ENCODE measurements at regions not wholly inside any gene's neighbourhood (a gene's known extent, or its start where the extent isn't known, plus 50 kb on each side); places are given as distances from the start of the nearest gene placed in this dataset.
"Not testable (repeated sequence)": the region's sequence is repeated elsewhere in the genome, so short reads cannot be mapped to it uniquely, and the experiment has no call there.

DNA sequence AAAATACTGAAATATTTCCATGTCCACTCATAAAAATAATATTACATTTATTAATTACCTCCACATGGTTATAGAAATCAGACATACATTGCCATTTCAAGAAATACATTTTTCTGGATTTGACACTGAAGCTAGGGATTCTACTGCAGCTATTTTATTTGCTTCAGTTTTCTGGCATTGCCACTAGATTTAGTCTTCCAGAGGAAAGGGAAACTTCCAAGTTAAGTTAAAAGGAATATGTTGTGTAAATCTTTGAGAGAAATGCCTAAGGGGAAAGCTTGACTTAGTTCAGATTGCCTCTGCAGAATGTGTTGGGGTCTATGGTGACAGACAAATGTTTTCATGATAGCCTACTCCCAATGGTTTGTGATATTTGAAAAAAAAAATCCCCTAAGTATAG lies 1631.3 kb downstream of the PCDH18 start:
- no peak for DNase-seq (ENCODE audit: low read depth, low spot score)
- no peaks in the 10 kb centered on the region for H3K4me1 ChIP-seq (ENCODE audit: control insufficient read depth, insufficient read depth, low read length)
- no peak overlapping the region for H3K4me3 ChIP-seq (ENCODE audit: low read length)
- H3K27me3 ChIP-seq (ENCODE audit: control insufficient read depth, insufficient read depth, low read length): no peaks in the 10 kb centered on the region
- H3K9me3 ChIP-seq (ENCODE audit: control insufficient read depth, insufficient read depth, low read length): no peaks in the 10 kb centered on the region
- no peaks in the 10 kb centered on the region for H3K36me3 ChIP-seq (ENCODE audit: control insufficient read depth, insufficient read depth, low read length)
- no peak overlapping the region for H3K27ac ChIP-seq (ENCODE audit: low read length)

DNA sequence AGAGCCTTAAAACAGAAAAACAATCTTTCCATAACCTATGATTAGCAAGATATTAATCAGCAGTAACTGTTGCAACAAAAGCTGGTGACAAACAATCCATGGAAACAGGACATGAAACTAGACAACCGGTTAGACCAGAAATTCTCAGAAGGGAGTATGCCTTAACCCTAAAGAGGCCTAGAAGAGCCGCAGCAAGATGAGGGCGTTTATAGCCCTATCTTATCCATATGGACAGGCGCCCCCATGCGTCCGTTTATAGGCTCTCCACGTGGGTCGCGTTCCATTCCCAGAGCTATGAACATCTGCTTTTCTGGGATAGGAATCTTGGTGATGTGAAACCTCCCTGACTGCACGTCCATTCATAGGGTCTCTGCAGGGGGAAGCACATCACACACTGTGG lies 1662.7 kb upstream of the PABPC4L start:
- not testable (repeated sequence) for H3K4me3 ChIP-seq (ENCODE audit: low read length); H3K36me3 ChIP-seq (ENCODE audit: control insufficient read depth, insufficient read depth, low read length); H3K27me3 ChIP-seq (ENCODE audit: control insufficient read depth, insufficient read depth, low read length); H3K27ac ChIP-seq (ENCODE audit: low read length); H3K9me3 ChIP-seq (ENCODE audit: control insufficient read depth, insufficient read depth, low read length); H3K4me1 ChIP-seq (ENCODE audit: control insufficient read depth, insufficient read depth, low read length)
- DNase-seq (ENCODE audit: low read depth, low spot score): peak; percentile 45
- WGBS (ENCODE audit: insufficient coverage, insufficient read length): no CpG with 5 or more reads among the region's 10 CpGs

DNA sequence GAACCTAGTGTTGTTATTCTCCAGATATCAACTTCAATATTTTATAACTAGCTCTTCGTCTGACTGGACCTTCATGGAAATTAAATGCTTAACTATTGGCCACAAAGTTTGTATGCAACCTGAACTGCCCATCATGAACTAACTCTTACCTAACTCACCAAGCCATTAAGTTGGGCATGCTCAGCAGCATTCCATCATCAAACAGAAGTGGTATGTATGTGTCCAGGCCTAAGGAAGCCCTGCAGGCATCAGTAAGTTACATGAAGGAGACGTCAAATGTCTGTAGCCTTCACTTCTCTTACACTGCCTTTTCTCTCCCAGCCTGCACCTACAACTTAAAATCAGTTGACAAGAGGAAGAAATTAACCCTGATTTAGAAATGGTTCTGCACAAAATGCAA lies 1639.2 kb upstream of the PABPC4L start:
- Histone ChIP-seq H3K4me1 (ENCODE audit: control insufficient read depth, insufficient read depth, low read length) (no peaks in the 10 kb centered on the region), H3K4me3 (ENCODE audit: low read length) (no peak overlapping the region), H3K9me3 (ENCODE audit: control insufficient read depth, insufficient read depth, low read length) (no peaks in the 10 kb centered on the region), H3K27me3 (ENCODE audit: control insufficient read depth, insufficient read depth, low read length) (no peaks in the 10 kb centered on the region), H3K27ac (ENCODE audit: low read length) (no peak overlapping the region), H3K36me3 (ENCODE audit: control insufficient read depth, insufficient read depth, low read length) (no peaks in the 10 kb centered on the region)
- WGBS (ENCODE audit: insufficient coverage, insufficient read length): no CpG with 5 or more reads among the region's 2 CpGs
- no peak for DNase-seq (ENCODE audit: low read depth, low spot score)

DNA sequence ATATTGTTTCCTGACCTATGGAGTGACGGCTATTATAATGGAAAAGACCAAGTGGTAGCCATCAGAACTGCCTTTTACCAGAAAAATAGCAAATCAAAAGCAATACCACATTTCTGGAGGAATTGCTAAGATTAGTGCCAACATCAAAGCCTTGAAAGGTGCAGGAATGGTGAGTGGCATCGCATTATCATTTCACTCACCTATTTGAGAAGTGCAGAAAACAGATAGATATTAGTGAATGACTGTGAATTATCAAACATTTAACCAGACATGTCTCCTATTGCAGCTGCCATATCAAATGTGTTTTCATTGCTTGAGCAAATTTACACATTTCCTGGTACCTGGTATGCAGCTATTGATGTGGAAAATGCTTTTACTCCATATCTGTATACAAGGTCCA lies 1638.1 kb upstream of the PABPC4L start:
- DNase-seq (ENCODE audit: low read depth, low spot score): no peak
- no peaks in the 10 kb centered on the region for H3K36me3 ChIP-seq (ENCODE audit: control insufficient read depth, insufficient read depth, low read length)
- H3K4me3 ChIP-seq (ENCODE audit: low read length): no peak overlapping the region
- H3K27ac ChIP-seq (ENCODE audit: low read length): no peak overlapping the region
- H3K27me3 ChIP-seq (ENCODE audit: control insufficient read depth, insufficient read depth, low read length): no peaks in the 10 kb centered on the region
- no peaks in the 10 kb centered on the region for H3K4me1 ChIP-seq (ENCODE audit: control insufficient read depth, insufficient read depth, low read length)
- no CpG with 5 or more reads among the region's 2 CpGs for WGBS (ENCODE audit: insufficient coverage, insufficient read length)
- H3K9me3 ChIP-seq (ENCODE audit: control insufficient read depth, insufficient read depth, low read length): no peaks in the 10 kb centered on the region

DNA sequence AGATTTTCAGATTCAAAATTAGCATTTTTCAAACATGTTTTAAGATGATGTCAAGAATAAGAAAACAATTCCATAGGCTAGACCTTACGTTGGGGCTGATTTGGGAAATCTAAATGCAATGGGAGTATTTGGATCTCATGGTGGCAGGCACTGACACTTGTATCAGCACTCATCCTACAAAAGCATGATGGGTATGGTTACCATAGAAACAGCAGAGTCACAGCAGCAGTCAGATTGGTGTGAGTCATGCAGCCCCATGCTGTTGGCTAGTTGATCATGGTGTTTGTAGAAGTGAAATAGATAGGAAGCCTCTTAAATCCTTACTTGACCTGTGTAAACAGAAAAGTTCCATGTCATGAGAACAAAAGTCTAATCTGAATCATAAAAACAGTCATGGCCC lies 1637.3 kb upstream of the PABPC4L start:
- Histone ChIP-seq H3K9me3 (ENCODE audit: control insufficient read depth, insufficient read depth, low read length) (no peaks in the 10 kb centered on the region), H3K27ac (ENCODE audit: low read length) (no peak overlapping the region), H3K36me3 (ENCODE audit: control insufficient read depth, insufficient read depth, low read length) (no peaks in the 10 kb centered on the region), H3K4me1 (ENCODE audit: control insufficient read depth, insufficient read depth, low read length) (no peaks in the 10 kb centered on the region), H3K4me3 (ENCODE audit: low read length) (no peak overlapping the region), H3K27me3 (ENCODE audit: control insufficient read depth, insufficient read depth, low read length) (no peaks in the 10 kb centered on the region)
- WGBS (ENCODE audit: insufficient coverage, insufficient read length): no CpG with 5 or more reads among the region's 1 CpG
- peak; percentile 13 for DNase-seq (ENCODE audit: low read depth, low spot score)

DNA sequence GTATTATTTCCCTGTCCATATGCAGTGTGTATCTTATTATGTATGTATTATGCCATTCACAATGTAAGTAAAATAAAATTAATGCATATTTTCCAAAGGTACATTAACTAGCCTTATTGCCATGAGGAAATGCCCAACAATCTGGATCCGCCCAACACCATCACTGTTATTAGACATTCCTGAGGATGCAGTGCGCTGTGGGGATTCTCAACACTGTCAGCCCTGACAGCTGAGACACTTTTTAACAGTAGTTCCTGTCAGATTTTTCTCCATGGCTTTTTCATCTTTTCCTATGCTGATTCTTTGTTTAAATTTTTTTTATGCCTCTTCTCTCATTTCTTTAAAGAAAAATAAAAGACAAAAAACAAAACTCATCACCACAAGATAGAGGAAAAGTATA lies 1632.9 kb upstream of the PABPC4L start:
- Histone ChIP-seq H3K4me1 (ENCODE audit: control insufficient read depth, insufficient read depth, low read length) (no peaks in the 10 kb centered on the region), H3K27me3 (ENCODE audit: control insufficient read depth, insufficient read depth, low read length) (no peaks in the 10 kb centered on the region), H3K9me3 (ENCODE audit: control insufficient read depth, insufficient read depth, low read length) (no peaks in the 10 kb centered on the region), H3K36me3 (ENCODE audit: control insufficient read depth, insufficient read depth, low read length) (no peaks in the 10 kb centered on the region), H3K4me3 (ENCODE audit: low read length) (no peak overlapping the region), H3K27ac (ENCODE audit: low read length) (no peak overlapping the region)
- no CpG with 5 or more reads among the region's 2 CpGs for WGBS (ENCODE audit: insufficient coverage, insufficient read length)
- DNase-seq (ENCODE audit: low read depth, low spot score): no peak

DNA sequence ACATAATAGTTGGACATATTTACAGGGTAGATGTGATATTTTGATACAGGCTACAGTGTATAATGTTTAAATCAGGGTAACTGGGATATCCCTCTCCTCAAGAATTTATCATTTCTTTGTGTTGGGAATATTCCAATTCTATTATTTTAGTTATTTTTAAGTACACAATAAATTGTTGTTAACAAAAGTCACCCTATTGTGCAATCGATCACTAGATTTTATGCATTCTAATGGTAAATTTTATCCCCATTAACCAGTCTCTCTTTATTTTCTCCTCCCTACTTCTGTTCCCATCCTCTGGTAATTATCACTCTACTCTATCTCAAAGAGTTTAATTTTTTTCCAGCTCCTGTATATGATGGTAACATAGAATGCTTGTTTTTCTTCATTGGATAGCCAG lies 1631.9 kb upstream of the PABPC4L start:
- no peaks in the 10 kb centered on the region for H3K4me1 ChIP-seq (ENCODE audit: control insufficient read depth, insufficient read depth, low read length)
- no peaks in the 10 kb centered on the region for H3K27me3 ChIP-seq (ENCODE audit: control insufficient read depth, insufficient read depth, low read length)
- no CpG with 5 or more reads among the region's 1 CpG for WGBS (ENCODE audit: insufficient coverage, insufficient read length)

DNA sequence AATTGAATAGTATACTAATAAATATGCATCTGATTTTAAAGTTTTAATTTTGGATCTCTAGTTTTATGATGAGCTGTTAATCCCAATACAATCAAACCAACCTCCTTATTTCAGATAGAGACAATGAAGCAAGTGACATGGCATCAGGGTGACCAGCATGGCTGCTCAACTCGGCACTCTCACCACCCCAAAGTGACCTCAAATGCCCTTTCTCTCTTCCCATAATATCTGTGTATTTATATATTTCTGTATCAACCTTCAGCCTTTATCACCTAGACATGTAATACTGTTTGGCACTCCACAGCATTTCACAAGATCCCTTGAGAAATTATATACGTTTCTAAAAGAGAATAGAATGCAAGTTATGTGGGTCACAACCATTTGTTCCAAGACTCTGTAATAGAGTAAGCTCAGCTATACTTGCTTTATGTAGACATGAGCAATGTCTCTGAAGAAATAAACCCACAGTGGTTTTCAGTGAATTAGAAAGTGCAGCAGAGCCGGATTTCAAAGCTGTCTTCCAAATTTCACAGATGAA lies 1623.2 kb upstream of the PABPC4L start:
- no peaks in the 10 kb centered on the region for H3K36me3 ChIP-seq (ENCODE audit: control insufficient read depth, insufficient read depth, low read length)
- H3K4me1 ChIP-seq (ENCODE audit: control insufficient read depth, insufficient read depth, low read length): no peaks in the 10 kb centered on the region
- DNase-seq (ENCODE audit: low read depth, low spot score): no peak
- H3K27ac ChIP-seq (ENCODE audit: low read length): no peak overlapping the region
- WGBS (ENCODE audit: insufficient coverage, insufficient read length): no CpG with 5 or more reads among the region's 3 CpGs
- H3K27me3 ChIP-seq (ENCODE audit: control insufficient read depth, insufficient read depth, low read length): no peaks in the 10 kb centered on the region
- H3K9me3 ChIP-seq (ENCODE audit: control insufficient read depth, insufficient read depth, low read length): no peaks in the 10 kb centered on the region
- H3K4me3 ChIP-seq (ENCODE audit: low read length): no peak overlapping the region

More for the DNA sequence above, 1631.9 kb upstream of the PABPC4L start:
- Histone ChIP-seq H3K9me3 (ENCODE audit: control insufficient read depth, insufficient read depth, low read length) (no peaks in the 10 kb centered on the region), H3K4me3 (ENCODE audit: low read length) (no peak overlapping the region), H3K36me3 (ENCODE audit: control insufficient read depth, insufficient read depth, low read length) (no peaks in the 10 kb centered on the region), H3K27ac (ENCODE audit: low read length) (no peak overlapping the region)
- DNase-seq (ENCODE audit: low read depth, low spot score): no peak

DNA sequence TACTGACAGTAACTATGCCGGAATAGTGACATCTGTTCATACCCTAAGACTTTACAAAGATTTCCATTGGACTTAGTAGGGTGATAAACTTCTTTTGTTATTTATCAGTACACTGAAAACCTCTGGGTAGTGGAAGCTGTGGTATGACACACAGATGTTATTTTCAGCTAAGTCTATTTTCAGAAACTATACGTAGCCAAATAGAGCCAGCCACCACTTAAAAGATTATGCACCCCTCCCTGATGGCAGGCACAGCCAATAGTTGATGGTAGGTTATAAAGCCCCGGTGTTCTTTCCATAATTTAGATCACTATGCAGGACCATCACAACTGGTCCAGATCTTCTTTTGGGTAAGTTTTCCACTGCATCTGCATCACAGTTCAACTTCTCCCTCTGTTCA lies 1603.2 kb upstream of the PABPC4L start:
- no peak for DNase-seq (ENCODE audit: low read depth, low spot score)
- no peak overlapping the region for H3K4me3 ChIP-seq (ENCODE audit: low read length)
- H3K27me3 ChIP-seq (ENCODE audit: control insufficient read depth, insufficient read depth, low read length): no peaks in the 10 kb centered on the region
- no CpG with 5 or more reads among the region's 3 CpGs for WGBS (ENCODE audit: insufficient coverage, insufficient read length)
- H3K9me3 ChIP-seq (ENCODE audit: control insufficient read depth, insufficient read depth, low read length): no peaks in the 10 kb centered on the region
- H3K4me1 ChIP-seq (ENCODE audit: control insufficient read depth, insufficient read depth, low read length): no peaks in the 10 kb centered on the region
- H3K36me3 ChIP-seq (ENCODE audit: control insufficient read depth, insufficient read depth, low read length): no peaks in the 10 kb centered on the region
- no peak overlapping the region for H3K27ac ChIP-seq (ENCODE audit: low read length)

DNA sequence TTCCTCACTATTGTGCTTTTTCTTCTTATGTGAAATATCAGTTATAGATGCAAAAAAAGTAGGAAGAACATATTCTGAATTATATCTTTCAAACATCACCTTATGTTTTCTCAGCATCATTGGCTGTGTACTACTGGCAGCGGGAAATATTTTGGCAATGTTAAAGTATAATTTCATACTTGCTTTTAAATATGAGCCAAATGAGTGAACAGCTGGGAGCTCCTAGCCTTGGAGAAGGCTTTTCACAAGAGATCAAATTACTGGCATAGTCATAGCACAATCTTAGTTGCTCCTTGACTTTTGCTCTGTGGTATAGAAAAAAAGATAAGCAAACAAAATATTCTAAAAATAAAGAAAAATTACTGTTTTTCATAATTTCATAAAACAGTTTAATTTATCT lies 1575.8 kb upstream of the PABPC4L start:
- Histone ChIP-seq H3K4me1 (ENCODE audit: control insufficient read depth, insufficient read depth, low read length) (no peaks in the 10 kb centered on the region), H3K9me3 (ENCODE audit: control insufficient read depth, insufficient read depth, low read length) (no peaks in the 10 kb centered on the region), H3K27me3 (ENCODE audit: control insufficient read depth, insufficient read depth, low read length) (no peaks in the 10 kb centered on the region), H3K36me3 (ENCODE audit: control insufficient read depth, insufficient read depth, low read length) (no peaks in the 10 kb centered on the region), H3K4me3 (ENCODE audit: low read length) (no peak overlapping the region), H3K27ac (ENCODE audit: low read length) (no peak overlapping the region)
- no peak for DNase-seq (ENCODE audit: low read depth, low spot score)
- WGBS (ENCODE audit: insufficient coverage, insufficient read length): no CpG with 5 or more reads among the region's 1 CpG

DNA sequence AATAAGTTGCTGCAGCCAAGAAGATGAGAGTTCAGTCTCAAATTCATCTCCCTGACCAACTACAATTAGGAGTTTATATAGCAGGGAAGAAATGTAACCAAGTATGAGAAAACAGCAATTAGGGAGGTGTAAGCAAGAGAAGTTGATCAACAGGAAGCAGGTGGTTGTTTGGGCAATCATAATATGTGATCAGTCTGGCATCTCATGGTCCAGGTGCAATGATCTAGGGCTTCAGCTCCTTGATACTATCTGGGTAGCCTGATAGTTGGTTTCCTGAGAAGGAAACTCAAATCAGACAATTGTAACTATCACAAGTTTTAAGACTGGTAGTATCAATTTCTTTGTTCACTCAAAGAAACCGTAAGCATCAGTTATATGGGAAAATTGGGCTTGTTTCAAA lies 1574.3 kb upstream of the PABPC4L start:
- no peaks in the 10 kb centered on the region for H3K9me3 ChIP-seq (ENCODE audit: control insufficient read depth, insufficient read depth, low read length)
- DNase-seq (ENCODE audit: low read depth, low spot score): no peak
- no peaks in the 10 kb centered on the region for H3K27me3 ChIP-seq (ENCODE audit: control insufficient read depth, insufficient read depth, low read length)
- no peak overlapping the region for H3K27ac ChIP-seq (ENCODE audit: low read length)
- H3K36me3 ChIP-seq (ENCODE audit: control insufficient read depth, insufficient read depth, low read length): no peaks in the 10 kb centered on the region
- WGBS (ENCODE audit: insufficient coverage, insufficient read length): no CpG with 5 or more reads among the region's 1 CpG
- no peaks in the 10 kb centered on the region for H3K4me1 ChIP-seq (ENCODE audit: control insufficient read depth, insufficient read depth, low read length)
- H3K4me3 ChIP-seq (ENCODE audit: low read length): no peak overlapping the region

All from iPS DF 6.9 (cell line).